Caco-2 (cell line): ENCODE measurements at regions not wholly inside any gene's neighbourhood (a gene's known extent, or its start where the extent isn't known, plus 50 kb on each side); places are given as distances from the start of the nearest gene placed in this dataset.

Experiments used
- BruUV-seq: library from RNA; stranded (reverse); fragments of 400-500 nt; replicated peaks from 2 replicates; lab custom pipeline; 2021; lab: Mats Ljungman, UMichigan
- CTCF ChIA-PET: fragments of 300-600 bp; sonication (Branson Sonifier 250); formaldehyde crosslinking; loops from one replicate; lab custom pipeline; 2022; ENCODE audit warnings: antibody characterized with exemption; lab: Charles Lee
- POLR2A ChIA-PET: fragments of 300-600 bp; sonication (Branson Sonifier 250); formaldehyde crosslinking; loops from one replicate; lab custom pipeline; 2022; ENCODE audit warnings: antibody characterized with exemption; lab: Charles Lee
- DNase-seq, 2 experiments: peaks; one replicate each; pipeline versions ENCODE4 v3.0.0 to v3.0.0-alpha.2; 2020 to 2022
- H3K27me3 ChIP-seq: replicated peaks from 2 replicates; pipeline ENCODE4 v1.6.0; 2011; ENCODE audit warnings: low read length; ENCODE audit not compliant: control insufficient read depth, insufficient read depth
- H3K36me3 ChIP-seq: 2 replicates; pipeline ENCODE4 v1.5.1; 2011; ENCODE audit warnings: low read length; ENCODE audit not compliant: control insufficient read depth, insufficient read depth
- H3K4me1 ChIP-seq: fragments of 250-450 bp; sonication (Bioruptor Pico); 2 replicates; pipeline ENCODE4 v1.5.1; 2020; ENCODE audit warnings: mild to moderate bottlenecking
- H3K4me3 ChIP-seq: 2 replicates; pipeline ENCODE4 v1.5.1; 2011; ENCODE audit warnings: low read depth, mild to moderate bottlenecking, control low read depth, low read length
- H3K9me3 ChIP-seq: fragments of 250-450 bp; sonication (Bioruptor Pico); 2 replicates; pipeline ENCODE4 v1.5.1; 2020; ENCODE audit warnings: mild to moderate bottlenecking, moderate library complexity
- H3K27ac Mint-ChIP-seq: one replicate; pipeline ENCODE4 v1.8.0; 2022; ENCODE audit warnings: mixed read lengths; ENCODE audit not compliant: unreplicated experiment
- H3K27me3 Mint-ChIP-seq: one replicate; pipeline ENCODE4 v1.8.0; 2022; ENCODE audit warnings: mixed read lengths; ENCODE audit not compliant: insufficient read depth, unreplicated experiment
- H3K36me3 Mint-ChIP-seq: one replicate; pipeline ENCODE4 v1.8.0; 2022; ENCODE audit warnings: mild to moderate bottlenecking, mixed read lengths; ENCODE audit not compliant: insufficient read depth, unreplicated experiment
- H3K4me1 Mint-ChIP-seq: one replicate; pipeline ENCODE4 v1.8.0; 2022; ENCODE audit warnings: low read depth, mixed read lengths; ENCODE audit not compliant: unreplicated experiment
- H3K4me3 Mint-ChIP-seq: one replicate; pipeline ENCODE4 v1.8.0; 2022; ENCODE audit warnings: mild to moderate bottlenecking, moderate library complexity, mixed read lengths; ENCODE audit not compliant: unreplicated experiment
- H3K9me3 Mint-ChIP-seq: one replicate; pipeline ENCODE4 v1.8.0; 2022; ENCODE audit warnings: mixed read lengths; ENCODE audit not compliant: unreplicated experiment
- intact Hi-C: fragments of 100-400 bp; cut with micrococcal nuclease; formaldehyde crosslinking; loops from one replicate; pipeline ENCODE4 v1.10.0; 2022; ENCODE audit not compliant: unreplicated experiment
- TF ChIP-seq, protein P1 (sequence below), 2 experiments: fragments of 200-600 bp in 1 of 2; IDR thresholded peaks; 1 replicate in 1 of 2; 2 replicates in 1 of 2; pipeline versions ENCODE4 v1.5.1 to v1.8.0; 2011 to 2022; ENCODE audit warnings: antibody characterized with exemption in 1 of 2, control low read depth in 1 of 2, inconsistent platforms in 1 of 2, low read depth in 1 of 2, low read length in 1 of 2, mild to moderate bottlenecking in 1 of 2, moderate library complexity in 1 of 2; ENCODE audit not compliant: insufficient read depth in 1 of 2, severe bottlenecking in 1 of 2, unreplicated experiment in 1 of 2

- no peak for DNase-seq
- ChIA-PET POLR2A (no interaction called here), CTCF (no interaction called here)
- Histone ChIP-seq H3K4me3 (no peak overlapping the region), H3K36me3 (no peaks in the 10 kb centered on the region), H3K4me1 (no peaks in the 10 kb centered on the region), H3K9me3 (no peaks in the 10 kb centered on the region), H3K27me3 (no peaks in the 10 kb centered on the region)
- H3K9me3 Mint-ChIP-seq = no peaks in the 10 kb centered on the region
- intact Hi-C loops = no loop called here
- TF ChIP-seq, protein P1, sequence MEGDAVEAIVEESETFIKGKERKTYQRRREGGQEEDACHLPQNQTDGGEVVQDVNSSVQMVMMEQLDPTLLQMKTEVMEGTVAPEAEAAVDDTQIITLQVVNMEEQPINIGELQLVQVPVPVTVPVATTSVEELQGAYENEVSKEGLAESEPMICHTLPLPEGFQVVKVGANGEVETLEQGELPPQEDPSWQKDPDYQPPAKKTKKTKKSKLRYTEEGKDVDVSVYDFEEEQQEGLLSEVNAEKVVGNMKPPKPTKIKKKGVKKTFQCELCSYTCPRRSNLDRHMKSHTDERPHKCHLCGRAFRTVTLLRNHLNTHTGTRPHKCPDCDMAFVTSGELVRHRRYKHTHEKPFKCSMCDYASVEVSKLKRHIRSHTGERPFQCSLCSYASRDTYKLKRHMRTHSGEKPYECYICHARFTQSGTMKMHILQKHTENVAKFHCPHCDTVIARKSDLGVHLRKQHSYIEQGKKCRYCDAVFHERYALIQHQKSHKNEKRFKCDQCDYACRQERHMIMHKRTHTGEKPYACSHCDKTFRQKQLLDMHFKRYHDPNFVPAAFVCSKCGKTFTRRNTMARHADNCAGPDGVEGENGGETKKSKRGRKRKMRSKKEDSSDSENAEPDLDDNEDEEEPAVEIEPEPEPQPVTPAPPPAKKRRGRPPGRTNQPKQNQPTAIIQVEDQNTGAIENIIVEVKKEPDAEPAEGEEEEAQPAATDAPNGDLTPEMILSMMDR (IDR thresholded peaks at IDR 0.05; ENCODE audit: insufficient read depth in 1 of 2, low read depth in 1 of 2, low read length in 1 of 2, severe bottlenecking in 1 of 2, unreplicated experiment in 1 of 2) = no peak
- no peaks in the 10 kb centered on the region for H3K27me3 Mint-ChIP-seq
- no peak overlapping the region for H3K27ac Mint-ChIP-seq
- H3K4me3 Mint-ChIP-seq = no peak overlapping the region
- H3K36me3 Mint-ChIP-seq = no peaks in the 10 kb centered on the region
- BruUV-seq = no TSS peak
- no peaks in the 10 kb centered on the region for H3K4me1 Mint-ChIP-seq
These were observed 582.5 kb downstream of the RFPL4B start for GRCh38 chr6:112929641-112930040.

DNA sequence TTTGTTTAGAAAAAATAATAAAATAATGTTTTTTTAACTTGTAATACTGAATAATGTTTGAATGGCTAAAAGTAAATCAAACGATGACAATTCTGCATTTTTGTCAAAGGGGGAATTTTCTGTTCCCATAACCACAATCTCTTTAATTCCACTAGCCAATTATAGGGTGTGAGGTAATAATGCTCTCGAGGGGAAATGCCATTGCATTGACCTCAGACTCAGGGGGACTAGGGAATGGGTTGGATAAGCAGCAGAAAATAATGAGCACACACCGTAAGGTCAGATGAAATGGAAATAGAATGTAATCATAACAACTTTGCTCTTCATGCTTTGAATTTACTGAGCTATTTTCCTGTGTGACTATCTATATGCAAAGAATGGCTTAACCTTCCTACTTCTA is 584.7 kb downstream of the RFPL4B start:
- H3K9me3 Mint-ChIP-seq = no peaks in the 10 kb centered on the region
- ChIA-PET POLR2A (no interaction called here), CTCF (no interaction called here)
- no peak for DNase-seq
- BruUV-seq = no TSS peak
- Histone ChIP-seq H3K4me1 (no peaks in the 10 kb centered on the region), H3K36me3 (no peaks in the 10 kb centered on the region), H3K27me3 (no peaks in the 10 kb centered on the region), H3K4me3 (no peak overlapping the region), H3K9me3 (no peaks in the 10 kb centered on the region)
- no peaks in the 10 kb centered on the region for H3K36me3 Mint-ChIP-seq
- H3K4me1 Mint-ChIP-seq = no peaks in the 10 kb centered on the region
- TF ChIP-seq, protein P1 (IDR thresholded peaks at IDR 0.05; ENCODE audit: insufficient read depth in 1 of 2, low read depth in 1 of 2, low read length in 1 of 2, severe bottlenecking in 1 of 2, unreplicated experiment in 1 of 2) = no peak
- intact Hi-C loops = no loop called here
- no peak overlapping the region for H3K4me3 Mint-ChIP-seq
- no peaks in the 10 kb centered on the region for H3K27me3 Mint-ChIP-seq
- no peak overlapping the region for H3K27ac Mint-ChIP-seq

- Mint-ChIP-seq H3K9me3 (no peaks in the 10 kb centered on the region), H3K4me3 (no peak overlapping the region), H3K27me3 (no peaks in the 10 kb centered on the region), H3K4me1 (no peaks in the 10 kb centered on the region), H3K36me3 (no peaks in the 10 kb centered on the region), H3K27ac (no peak overlapping the region)
- POLR2A ChIA-PET = no interaction called here
- CTCF ChIA-PET = no interaction called here
- no peaks in the 10 kb centered on the region for H3K9me3 ChIP-seq
- no peaks in the 10 kb centered on the region for H3K36me3 ChIP-seq
- TF ChIP-seq, protein P1 (IDR thresholded peaks at IDR 0.05; ENCODE audit: insufficient read depth in 1 of 2, low read depth in 1 of 2, low read length in 1 of 2, severe bottlenecking in 1 of 2, unreplicated experiment in 1 of 2) = no peak
- no peak for DNase-seq
- no peak overlapping the region for H3K4me3 ChIP-seq
- no peaks in the 10 kb centered on the region for H3K4me1 ChIP-seq
- H3K27me3 ChIP-seq = no peaks in the 10 kb centered on the region
- no TSS peak for BruUV-seq
- intact Hi-C loops = no loop called here
These were observed 586.8 kb downstream of the RFPL4B start for GRCh38 chr6:112933947-112934346.
